IPS-18c (cell line): ENCODE measurements at regions not wholly inside any gene's neighbourhood (a gene's known extent, or its start where the extent isn't known, plus 50 kb on each side); places are given as distances from the start of the nearest gene placed in this dataset.
"Not testable (repeated sequence)": the region's sequence is repeated elsewhere in the genome, so short reads cannot be mapped to it uniquely, and the experiment has no call there.

Experiments
- H3K4me3 ChIP-seq: 2 replicates; pipeline ENCODE4 v1.7.0; 2013; ENCODE audit warnings: low read depth, mild to moderate bottlenecking, low read length, moderate library complexity; ENCODE audit not compliant: insufficient read depth
- H3K9me3 ChIP-seq: one replicate; pipeline ENCODE4 v1.6.1; 2013; ENCODE audit warnings: mild to moderate bottlenecking, low read length, moderate library complexity; ENCODE audit not compliant: control insufficient read depth, insufficient read depth

GRCh38 chr6:20331042-20331441 lies 70.6 kb upstream of the E2F3 start:
- H3K4me3 ChIP-seq = no peak overlapping the region
- no peaks in the 10 kb centered on the region for H3K9me3 ChIP-seq

- no peak overlapping the region for H3K4me3 ChIP-seq
- no peaks in the 10 kb centered on the region for H3K9me3 ChIP-seq
Measured at GRCh38 chr6:20331625-20332024, 70.1 kb upstream of the E2F3 start.

GRCh38 chr6:20332441-20333006 lies 69.2 kb upstream of the E2F3 start:
- Histone ChIP-seq H3K4me3 (peak overlapping the region; percentile 9; the same call in 1 of the 2 replicates), H3K9me3 (no peaks in the 10 kb centered on the region)

GRCh38 chr6:20333721-20334269 lies 67.9 kb upstream of the E2F3 start:
- H3K9me3 ChIP-seq = no peaks in the 10 kb centered on the region
- no peak overlapping the region for H3K4me3 ChIP-seq

GRCh38 chr6:20334334-20334733 lies 67.3 kb upstream of the E2F3 start:
- H3K4me3 ChIP-seq = no peak overlapping the region
- H3K9me3 ChIP-seq = no peaks in the 10 kb centered on the region

- H3K4me3 ChIP-seq = no peak overlapping the region
- no peaks in the 10 kb centered on the region for H3K9me3 ChIP-seq
Measured at GRCh38 chr6:20334962-20335361, 66.7 kb upstream of the E2F3 start.

GRCh38 chr6:20335872-20336271 lies 65.8 kb upstream of the E2F3 start:
- Histone ChIP-seq H3K9me3 (no peaks in the 10 kb centered on the region), H3K4me3 (no peak overlapping the region)

GRCh38 chr6:20338156-20338555 lies 63.5 kb upstream of the E2F3 start:
- H3K9me3 ChIP-seq = no peaks in the 10 kb centered on the region
- no peak overlapping the region for H3K4me3 ChIP-seq

- Histone ChIP-seq H3K9me3 (no peaks in the 10 kb centered on the region), H3K4me3 (no peak overlapping the region)
Measured at GRCh38 chr6:20340068-20340848, 61.4 kb upstream of the E2F3 start.

GRCh38 chr6:20341096-20341495 lies 60.6 kb upstream of the E2F3 start:
- H3K4me3 ChIP-seq = no peak overlapping the region

GRCh38 chr6:20341564-20341963 lies 60.1 kb upstream of the E2F3 start:
- no peaks in the 10 kb centered on the region for H3K9me3 ChIP-seq
- no peak overlapping the region for H3K4me3 ChIP-seq

More at GRCh38 chr6:20341096-20341495, 60.6 kb upstream of the E2F3 start:
- no peaks in the 10 kb centered on the region for H3K9me3 ChIP-seq

GRCh38 chr6:20346948-20347347 lies 54.7 kb upstream of the E2F3 start:
- H3K9me3 ChIP-seq, H3K4me3 ChIP-seq: not testable (repeated sequence)

- no peak overlapping the region for H3K4me3 ChIP-seq
- no peaks in the 10 kb centered on the region for H3K9me3 ChIP-seq
Measured at GRCh38 chr6:20348041-20348440, 53.6 kb upstream of the E2F3 start.

GRCh38 chr6:20349225-20349624 lies 52.5 kb upstream of the E2F3 start:
- H3K4me3 ChIP-seq = no peak overlapping the region
- no peaks in the 10 kb centered on the region for H3K9me3 ChIP-seq

GRCh38 chr6:20350215-20350614 lies 51.5 kb upstream of the E2F3 start:
- no peaks in the 10 kb centered on the region for H3K9me3 ChIP-seq
- H3K4me3 ChIP-seq = no peak overlapping the region

- Histone ChIP-seq H3K9me3 (no peaks in the 10 kb centered on the region), H3K4me3 (no peak overlapping the region)
Measured at GRCh38 chr6:20351534-20351933, 50.1 kb upstream of the E2F3 start.
